HCT116 (cell line): ENCODE measurements at regions not wholly inside any gene's neighbourhood (a gene's known extent, or its start where the extent isn't known, plus 50 kb on each side); places are given as distances from the start of the nearest gene placed in this dataset.

Experiments used
- ATAC-seq: fragments of 200-7000 bp; cut with Tn5 transposase; 2 replicates; pipeline ENCODE4 v1.9.1; 2020; ENCODE audit warnings: mild to moderate bottlenecking, moderate library complexity
- BruUV-seq: library from RNA; stranded (reverse); fragments of 400-500 nt; replicated peaks from 2 replicates; lab custom pipeline; 2021; lab: Mats Ljungman, UMichigan
- CTCF ChIA-PET: fragments of 300-600 bp; sonication (Branson Sonifier 250); formaldehyde crosslinking; loops from one replicate; lab custom pipeline; 2021; ENCODE audit warnings: antibody characterized with exemption; lab: Charles Lee
- POLR2A ChIA-PET: fragments of 300-600, 350-600 bp; sonication (Branson Sonifier 250); formaldehyde crosslinking; loops from one replicate; lab custom pipeline; 2021; ENCODE audit warnings: antibody characterized with exemption; lab: Charles Lee
- RAD21 ChIA-PET, 2 experiments: fragments of 300-600 bp; sonication (Branson Sonifier 250); formaldehyde crosslinking; loops; one replicate each; lab custom pipeline; 2023; ENCODE audit warnings: low total read pairs in 2 of 2; ENCODE audit not compliant: uncharacterized antibody in 2 of 2, unreplicated experiment in 2 of 2, low non-redundant PET in 1 of 2; lab: Charles Lee
- DNase-seq: peaks from one replicate; pipeline ENCODE4 v3.0.0-alpha.2; 2010; ENCODE audit warnings: low read depth, low spot score
- H2AFZ ChIP-seq: fragments of 200-600 bp; shearing (Covaris generic), sonication (generic); 2 replicates; pipeline ENCODE4 v1.6.1; 2017; ENCODE audit warnings: low read depth, mixed run types, mixed read lengths, antibody characterized with exemption, low read length; ENCODE audit not compliant: poor library complexity, severe bottlenecking
- H3K27ac ChIP-seq: 2 replicates; pipeline ENCODE4 v1.5.1; 2012; ENCODE audit warnings: low read depth, low read length
- H3K27me3 ChIP-seq: fragments of 200-600 bp; sonication (generic); 2 replicates; pipeline ENCODE4 v1.6.1; 2016; ENCODE audit warnings: mixed run types, low read length, mixed read lengths; ENCODE audit not compliant: insufficient read depth
- H3K36me3 ChIP-seq, 2 experiments: fragments of 200-500 bp in 1 of 2; fragments of 200-600 bp in 1 of 2; sonication (Bioruptor generic) in 1 of 2; sonication (generic) in 1 of 2; 2 replicates each; pipeline versions ENCODE4 v1.5.1 to v1.6.1; 2014 to 2016; ENCODE audit warnings: low read length in 2 of 2, inconsistent platforms in 1 of 2, mixed read lengths in 1 of 2, mixed run types in 1 of 2; ENCODE audit not compliant: insufficient read depth in 2 of 2, control insufficient read depth in 1 of 2
- H3K4me1 ChIP-seq, 2 experiments: fragments of 200-600 bp in 1 of 2; sonication (generic) in 1 of 2; 2 replicates each; pipeline versions ENCODE4 v1.5.1 to v1.6.1; 2012 to 2017; ENCODE audit warnings: low read length in 2 of 2, inconsistent platforms in 1 of 2, mild to moderate bottlenecking in 1 of 2, mixed read lengths in 1 of 2, mixed run types in 1 of 2, moderate library complexity in 1 of 2; ENCODE audit not compliant: insufficient read depth in 2 of 2, control insufficient read depth in 1 of 2
- H3K4me2 ChIP-seq: fragments of 200-600 bp; sonication (generic); 2 replicates; pipeline ENCODE4 v1.6.1; 2017; ENCODE audit warnings: mixed run types, low read length, mixed read lengths
- H3K4me3 ChIP-seq, 2 experiments: fragments of 200-600 bp in 1 of 2; sonication (generic) in 1 of 2; replicated peaks in 1 of 2; 2 replicates each; pipeline ENCODE4 v1.5.1; 2011 to 2016; ENCODE audit warnings: low read length in 2 of 2, control low read depth in 1 of 2, low read depth in 1 of 2, mild to moderate bottlenecking in 1 of 2, mixed read lengths in 1 of 2, mixed run types in 1 of 2
- H3K79me2 ChIP-seq: fragments of 200-600 bp; sonication (generic); 2 replicates; pipeline ENCODE4 v1.6.1; 2017; ENCODE audit warnings: mild to moderate bottlenecking, mixed run types, low read length, moderate library complexity, mixed read lengths; ENCODE audit not compliant: insufficient read depth
- H3K9ac ChIP-seq: fragments of 200-600 bp; sonication (generic); 2 replicates; pipeline ENCODE4 v1.6.1; 2016; ENCODE audit warnings: low read length, mixed read lengths
- H3K9me2 ChIP-seq: fragments of 200-600 bp; sonication (generic), shearing (Covaris generic); 2 replicates; pipeline ENCODE4 v1.6.1; 2017; ENCODE audit warnings: mixed run types, mild to moderate bottlenecking, moderate library complexity; ENCODE audit not compliant: insufficient read depth
- H3K9me3 ChIP-seq, 2 experiments: fragments of 200-500 bp in 1 of 2; fragments of 200-600 bp in 1 of 2; sonication (Bioruptor generic) in 1 of 2; sonication (generic) in 1 of 2; 2 replicates each; pipeline ENCODE4 v1.6.1; 2014 to 2017; ENCODE audit warnings: low read length in 2 of 2, mixed read lengths in 2 of 2, inconsistent platforms in 1 of 2, low read depth in 1 of 2, mild to moderate bottlenecking in 1 of 2, mixed run types in 1 of 2, moderate library complexity in 1 of 2; ENCODE audit not compliant: control insufficient read depth in 1 of 2, insufficient read depth in 1 of 2
- H4K20me1 ChIP-seq: fragments of 200-600 bp; sonication (generic), shearing (Covaris generic); 2 replicates; pipeline ENCODE4 v1.6.1; 2017; ENCODE audit warnings: mixed run types, mild to moderate bottlenecking, moderate library complexity; ENCODE audit not compliant: insufficient read depth
- CBX3 ChIP-seq: IDR thresholded peaks from 2 replicates; pipeline ENCODE4 v1.6.1; 2012; ENCODE audit warnings: low read depth
- CEBPB ChIP-seq: IDR thresholded peaks from 2 replicates; pipeline ENCODE4 v1.6.1; 2012; ENCODE audit warnings: low read depth
- EGR1 ChIP-seq: IDR thresholded peaks from 2 replicates; pipeline ENCODE4 v1.6.1; 2012; ENCODE audit warnings: low read depth
- ELF1 ChIP-seq: IDR thresholded peaks from 2 replicates; pipeline ENCODE4 v1.6.1; 2012; ENCODE audit warnings: low read depth, borderline replicate concordance
- EZH2 ChIP-seq: fragments of 200-600 bp; sonication (generic); IDR thresholded peaks from 2 replicates; pipeline ENCODE4 v1.6.1; 2017; ENCODE audit warnings: antibody characterized with exemption, mixed run types
- EZH2phosphoT487 ChIP-seq: fragments of 200-600 bp; IDR thresholded peaks from 2 replicates; pipeline ENCODE4 v1.6.1; 2018; ENCODE audit warnings: antibody characterized with exemption, borderline replicate concordance
- FOSL1 ChIP-seq: IDR thresholded peaks from 2 replicates; pipeline ENCODE4 v1.6.1; 2012; ENCODE audit warnings: low read depth
- JUND ChIP-seq: IDR thresholded peaks from 2 replicates; pipeline ENCODE4 v1.6.1; 2012
- POLR2A ChIP-seq: IDR thresholded peaks from 2 replicates; pipeline ENCODE4 v1.7.0; 2011; ENCODE audit warnings: borderline replicate concordance; ENCODE audit not compliant: insufficient read depth, insufficient read length; ENCODE audit errors: extremely low read depth
- POLR2AphosphoS5 ChIP-seq: IDR thresholded peaks from 2 replicates; pipeline ENCODE4 v1.6.1; 2011; ENCODE audit warnings: mild to moderate bottlenecking, low read depth, low read length, moderate library complexity
- SIN3A ChIP-seq: IDR thresholded peaks from 2 replicates; pipeline ENCODE4 v1.6.1; 2012; ENCODE audit warnings: low read depth
- SP1 ChIP-seq: IDR thresholded peaks from 2 replicates; pipeline ENCODE4 v1.6.1; 2012; ENCODE audit warnings: low read depth
- SRF ChIP-seq: IDR thresholded peaks from 2 replicates; pipeline ENCODE4 v1.6.1; 2012; ENCODE audit warnings: low read depth
- TCF7L2 ChIP-seq: IDR thresholded peaks from 2 replicates; pipeline ENCODE4 v1.7.0; 2011; ENCODE audit warnings: borderline replicate concordance, inconsistent platforms; ENCODE audit not compliant: insufficient read depth, insufficient read length; ENCODE audit errors: extremely low read depth
- YY1 ChIP-seq: IDR thresholded peaks from 2 replicates; pipeline ENCODE4 v1.6.1; 2011; ENCODE audit warnings: low read length, low read depth, moderate library complexity, mild to moderate bottlenecking; ENCODE audit not compliant: insufficient replicate concordance; ENCODE audit errors: extremely low read depth
- ZFX ChIP-seq: fragments of 450-650 bp; IDR thresholded peaks from 2 replicates; pipeline ENCODE4 v1.6.1; 2017
- intact Hi-C: fragments of 100-400 bp; cut with micrococcal nuclease; formaldehyde crosslinking; loops from 2 replicates; pipeline ENCODE4 v1.10.0; 2022
- TF ChIP-seq, protein P1 (sequence below): IDR thresholded peaks from 2 replicates; pipeline ENCODE4 v1.6.1; 2012
- TF ChIP-seq, protein P2 (sequence below): IDR thresholded peaks from 2 replicates; pipeline ENCODE4 v1.6.1; 2012; ENCODE audit warnings: low read depth
- TF ChIP-seq, protein P3 (sequence below): IDR thresholded peaks from 2 replicates; pipeline ENCODE4 v1.6.1; 2012
- TF ChIP-seq, protein P4 (sequence below), 3 experiments: fragments of 200-600 bp in 1 of 3; sonication (generic) in 1 of 3; IDR thresholded peaks in 2 of 3; conservative IDR thresholded peaks in 1 of 3; 2 replicates each; pipeline ENCODE4 v1.5.1; 2012 to 2017; ENCODE audit warnings: low read depth in 2 of 3, low read length in 2 of 3, antibody characterized with exemption in 1 of 3, borderline replicate concordance in 1 of 3, control low read depth in 1 of 3, mild to moderate bottlenecking in 1 of 3, mixed read lengths in 1 of 3, mixed run types in 1 of 3, moderate library complexity in 1 of 3; ENCODE audit not compliant: insufficient read depth in 1 of 3

DNA sequence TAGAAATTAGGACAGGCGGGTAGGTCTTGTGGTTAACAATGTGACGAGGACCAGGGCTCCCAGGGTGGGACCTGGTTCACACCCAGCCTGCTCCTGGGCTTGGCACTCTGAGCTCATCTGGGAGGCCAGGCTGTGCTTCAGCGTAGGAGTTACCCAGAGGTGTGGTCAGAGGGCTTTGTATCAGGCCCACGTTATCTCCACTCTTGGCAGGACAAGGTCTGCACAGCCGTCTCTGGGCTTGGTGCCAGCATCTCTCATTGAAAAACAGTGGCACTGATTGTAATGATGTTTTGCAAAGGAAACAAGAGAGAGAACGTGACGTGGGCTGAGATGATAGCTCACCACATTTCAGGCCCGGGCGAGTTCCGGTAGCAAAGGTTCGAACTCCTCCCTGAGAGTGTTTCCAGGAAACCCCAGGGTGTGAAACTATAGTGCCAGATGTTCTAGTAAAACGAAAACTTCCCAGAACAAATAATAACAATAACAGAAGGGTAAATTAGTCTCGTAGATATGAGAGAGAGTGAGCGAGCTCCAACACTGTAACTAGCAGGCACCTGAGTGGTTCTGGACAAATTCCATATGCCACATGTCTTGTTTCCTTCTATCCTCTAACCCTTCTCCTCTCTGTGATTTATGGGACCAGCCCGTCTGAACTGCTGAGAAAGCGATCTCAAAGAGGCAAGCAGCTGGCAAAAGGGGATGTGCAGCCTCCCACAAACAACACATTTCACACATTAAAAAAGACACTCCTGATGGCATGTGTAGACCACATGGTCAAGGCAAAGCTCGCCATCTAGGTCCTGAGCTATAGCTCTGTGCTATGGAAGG is 227.3 kb downstream of the KTN1 start:
- no peak overlapping the region for H3K4me3 ChIP-seq
- DNase-seq (peak; percentile 70), ATAC-seq (peak; percentile 65)
- H3K9ac ChIP-seq: peak overlapping the region; percentile 10; the same call in 1 of the 2 replicates
- no peaks in the 10 kb centered on the region for H3K36me3 ChIP-seq
- peak overlapping the region; percentile 7 for H2AFZ ChIP-seq
- no peaks in the 10 kb centered on the region for H4K20me1 ChIP-seq
- peaks cover 54 to 55% of the 10 kb centered on the region in 2 experiments for H3K4me1 ChIP-seq
- peak overlapping the region; percentile 38 for H3K27ac ChIP-seq
- no peaks in the 10 kb centered on the region for H3K27me3 ChIP-seq
- peak overlapping the region; percentile 52 for H3K4me2 ChIP-seq
- POLR2A ChIA-PET: no interaction called here
- no TSS peak for BruUV-seq
- no peaks in the 10 kb centered on the region for H3K79me2 ChIP-seq
- H3K9me3 ChIP-seq: no peaks in the 10 kb centered on the region
- intact Hi-C loops: no loop called here
- RAD21 ChIA-PET: no interaction called here
- CTCF ChIA-PET: interaction anchor here (0.8 to 1.5 kb wide), 3 partner anchors 37 to 615 kb away, joined by 3 read pairs; no protein-coding TSS in a partner anchor
- no peaks in the 10 kb centered on the region for H3K9me2 ChIP-seq
- TF ChIP-seq POLR2A: no peak
- TF ChIP-seq SP1: peak; percentile 53; the same call in 1 of the 2 replicates
- peak; percentile 55; the same call in 1 of the 2 replicates for TF ChIP-seq EGR1
- TF ChIP-seq, protein P1, sequence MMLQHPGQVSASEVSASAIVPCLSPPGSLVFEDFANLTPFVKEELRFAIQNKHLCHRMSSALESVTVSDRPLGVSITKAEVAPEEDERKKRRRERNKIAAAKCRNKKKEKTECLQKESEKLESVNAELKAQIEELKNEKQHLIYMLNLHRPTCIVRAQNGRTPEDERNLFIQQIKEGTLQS: no peak
- TF ChIP-seq POLR2AphosphoS5: peak; percentile 24; the same call in 1 of the 2 replicates
- TF ChIP-seq, protein P2, sequence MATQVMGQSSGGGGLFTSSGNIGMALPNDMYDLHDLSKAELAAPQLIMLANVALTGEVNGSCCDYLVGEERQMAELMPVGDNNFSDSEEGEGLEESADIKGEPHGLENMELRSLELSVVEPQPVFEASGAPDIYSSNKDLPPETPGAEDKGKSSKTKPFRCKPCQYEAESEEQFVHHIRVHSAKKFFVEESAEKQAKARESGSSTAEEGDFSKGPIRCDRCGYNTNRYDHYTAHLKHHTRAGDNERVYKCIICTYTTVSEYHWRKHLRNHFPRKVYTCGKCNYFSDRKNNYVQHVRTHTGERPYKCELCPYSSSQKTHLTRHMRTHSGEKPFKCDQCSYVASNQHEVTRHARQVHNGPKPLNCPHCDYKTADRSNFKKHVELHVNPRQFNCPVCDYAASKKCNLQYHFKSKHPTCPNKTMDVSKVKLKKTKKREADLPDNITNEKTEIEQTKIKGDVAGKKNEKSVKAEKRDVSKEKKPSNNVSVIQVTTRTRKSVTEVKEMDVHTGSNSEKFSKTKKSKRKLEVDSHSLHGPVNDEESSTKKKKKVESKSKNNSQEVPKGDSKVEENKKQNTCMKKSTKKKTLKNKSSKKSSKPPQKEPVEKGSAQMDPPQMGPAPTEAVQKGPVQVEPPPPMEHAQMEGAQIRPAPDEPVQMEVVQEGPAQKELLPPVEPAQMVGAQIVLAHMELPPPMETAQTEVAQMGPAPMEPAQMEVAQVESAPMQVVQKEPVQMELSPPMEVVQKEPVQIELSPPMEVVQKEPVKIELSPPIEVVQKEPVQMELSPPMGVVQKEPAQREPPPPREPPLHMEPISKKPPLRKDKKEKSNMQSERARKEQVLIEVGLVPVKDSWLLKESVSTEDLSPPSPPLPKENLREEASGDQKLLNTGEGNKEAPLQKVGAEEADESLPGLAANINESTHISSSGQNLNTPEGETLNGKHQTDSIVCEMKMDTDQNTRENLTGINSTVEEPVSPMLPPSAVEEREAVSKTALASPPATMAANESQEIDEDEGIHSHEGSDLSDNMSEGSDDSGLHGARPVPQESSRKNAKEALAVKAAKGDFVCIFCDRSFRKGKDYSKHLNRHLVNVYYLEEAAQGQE: no peak
- TF ChIP-seq YY1: no peak
- TF ChIP-seq ELF1: no peak
- no peak for TF ChIP-seq SIN3A
- TF ChIP-seq CBX3: peak; percentile 35; the same call in 1 of the 2 replicates
- 0 out of 2 replicates have a peak, but pooled peaks have one; percentile 10 for TF ChIP-seq ZFX
- TF ChIP-seq, protein P3, sequence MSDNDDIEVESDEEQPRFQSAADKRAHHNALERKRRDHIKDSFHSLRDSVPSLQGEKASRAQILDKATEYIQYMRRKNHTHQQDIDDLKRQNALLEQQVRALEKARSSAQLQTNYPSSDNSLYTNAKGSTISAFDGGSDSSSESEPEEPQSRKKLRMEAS: peak; percentile 56
- no peak for TF ChIP-seq EZH2phosphoT487
- no peak for TF ChIP-seq EZH2
- TF ChIP-seq, protein P4, sequence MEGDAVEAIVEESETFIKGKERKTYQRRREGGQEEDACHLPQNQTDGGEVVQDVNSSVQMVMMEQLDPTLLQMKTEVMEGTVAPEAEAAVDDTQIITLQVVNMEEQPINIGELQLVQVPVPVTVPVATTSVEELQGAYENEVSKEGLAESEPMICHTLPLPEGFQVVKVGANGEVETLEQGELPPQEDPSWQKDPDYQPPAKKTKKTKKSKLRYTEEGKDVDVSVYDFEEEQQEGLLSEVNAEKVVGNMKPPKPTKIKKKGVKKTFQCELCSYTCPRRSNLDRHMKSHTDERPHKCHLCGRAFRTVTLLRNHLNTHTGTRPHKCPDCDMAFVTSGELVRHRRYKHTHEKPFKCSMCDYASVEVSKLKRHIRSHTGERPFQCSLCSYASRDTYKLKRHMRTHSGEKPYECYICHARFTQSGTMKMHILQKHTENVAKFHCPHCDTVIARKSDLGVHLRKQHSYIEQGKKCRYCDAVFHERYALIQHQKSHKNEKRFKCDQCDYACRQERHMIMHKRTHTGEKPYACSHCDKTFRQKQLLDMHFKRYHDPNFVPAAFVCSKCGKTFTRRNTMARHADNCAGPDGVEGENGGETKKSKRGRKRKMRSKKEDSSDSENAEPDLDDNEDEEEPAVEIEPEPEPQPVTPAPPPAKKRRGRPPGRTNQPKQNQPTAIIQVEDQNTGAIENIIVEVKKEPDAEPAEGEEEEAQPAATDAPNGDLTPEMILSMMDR (IDR thresholded peaks at IDR 0.05 in 2 of 3, conservative IDR thresholded peaks at IDR 0.05 in 1 of 3; ENCODE audit: borderline replicate concordance in 1 of 3, insufficient read depth in 1 of 3, low read depth in 2 of 3, low read length in 2 of 3): no peak
- no peak for TF ChIP-seq TCF7L2
- no peak for TF ChIP-seq CEBPB
- TF ChIP-seq FOSL1: no peak
- TF ChIP-seq JUND: no peak
- no peak for TF ChIP-seq SRF
